AG10803 (cell line): ENCODE measurements at regions not wholly inside any gene's neighbourhood (a gene's known extent, or its start where the extent isn't known, plus 50 kb on each side); places are given as distances from the start of the nearest gene placed in this dataset.
"Not testable (repeated sequence)": the region's sequence is repeated elsewhere in the genome, so short reads cannot be mapped to it uniquely, and the experiment has no call there.

Source experiments
- DNase-seq: peaks from one replicate; pipeline ENCODE4 v3.0.0; 2010; ENCODE audit warnings: low read depth
- H3K4me3 ChIP-seq: 2 replicates; pipeline ENCODE4 v1.5.1; 2011; ENCODE audit warnings: mild to moderate bottlenecking, low read length, control low read depth
- CTCF ChIP-seq: conservative IDR thresholded peaks from 2 replicates; pipeline ENCODE4 v1.5.1; 2011; ENCODE audit warnings: mild to moderate bottlenecking, low read length, control low read depth, inconsistent platforms

- no peak for DNase-seq
- no peak for TF ChIP-seq CTCF
- no peak overlapping the region for H3K4me3 ChIP-seq
These were observed 79.1 kb upstream of the HNF1B start for GRCh38 chr17:37823996-37824395.

GRCh38 chr17:37820995-37821713 lies 76.3 kb upstream of the HNF1B start:
- no peak for TF ChIP-seq CTCF
- DNase-seq = no peak
- no peak overlapping the region for H3K4me3 ChIP-seq

- no peak for DNase-seq
- no peak overlapping the region for H3K4me3 ChIP-seq
- TF ChIP-seq CTCF = no peak
These were observed 75.6 kb upstream of the HNF1B start for GRCh38 chr17:37820313-37820994.

GRCh38 chr17:37818689-37819088 lies 73.8 kb upstream of the HNF1B start:
- DNase-seq = no peak
- no peak for TF ChIP-seq CTCF
- H3K4me3 ChIP-seq = no peak overlapping the region

GRCh38 chr17:37816950-37817349 lies 72.1 kb upstream of the HNF1B start:
- 0 out of 2 replicates have a peak, but pooled peaks have one; percentile 2 for TF ChIP-seq CTCF
- no peak for DNase-seq
- H3K4me3 ChIP-seq = no peak overlapping the region

- H3K4me3 ChIP-seq = no peak overlapping the region
- no peak for TF ChIP-seq CTCF
- no peak for DNase-seq
These were observed 70.7 kb upstream of the HNF1B start for GRCh38 chr17:37815536-37815935.

GRCh38 chr17:37813751-37814150 lies 68.9 kb upstream of the HNF1B start:
- TF ChIP-seq CTCF = no peak
- H3K4me3 ChIP-seq = no peak overlapping the region
- DNase-seq = peak; percentile 95

GRCh38 chr17:37808846-37809245 lies 64.0 kb upstream of the HNF1B start:
- H3K4me3 ChIP-seq, DNase-seq: not testable (repeated sequence)
